ENCODE measurements at regions not wholly inside any gene's neighbourhood (a gene's known extent, or its start where the extent isn't known, plus 50 kb on each side); places are given as distances from the start of the nearest gene placed in this dataset.

GRCh38 chr6:14754751-14755513 is 490.9 kb upstream of the JARID2 start:
- DNase-seq (ENCODE audit: low read depth, low spot score) = no peak
- Histone ChIP-seq H4K20me1 (ENCODE audit: insufficient read depth) (no peaks in the 10 kb centered on the region), H2AFZ (ENCODE audit: low read depth, low read length, poor library complexity, severe bottlenecking) (no peak overlapping the region), H3K9me3 (ENCODE audit: control insufficient read depth in 1 of 2, insufficient read depth in 1 of 2, low read depth in 1 of 2, low read length in 2 of 2) (no peaks in the 10 kb centered on the region), H3K27ac (ENCODE audit: low read depth, low read length) (no peak overlapping the region), H3K4me1 (ENCODE audit: control insufficient read depth in 1 of 2, insufficient read depth in 2 of 2, low read length in 2 of 2) (peaks cover 0 to 3% of the 10 kb centered on the region in 2 experiments; a peak in 1 of 4 replicates), H3K79me2 (ENCODE audit: insufficient read depth, low read length) (no peaks in the 10 kb centered on the region), H3K4me3 (replicated peaks in 1 of 2; ENCODE audit: low read depth in 1 of 2, low read length in 2 of 2) (no peak overlapping the region), H3K9me2 (ENCODE audit: insufficient read depth) (no peaks in the 10 kb centered on the region), H3K27me3 (ENCODE audit: insufficient read depth, low read length) (no peaks in the 10 kb centered on the region), H3K9ac (ENCODE audit: low read length) (no peak overlapping the region), H3K36me3 (ENCODE audit: control insufficient read depth in 1 of 2, insufficient read depth in 2 of 2, low read length in 2 of 2) (no peaks in the 10 kb centered on the region), H3K4me2 (ENCODE audit: low read length) (no peak overlapping the region)
- no peak for ATAC-seq
- POLR2A ChIA-PET = no interaction called here
- CTCF ChIA-PET = no interaction called here
- BruUV-seq (replicated peaks) = no TSS peak
- intact Hi-C loops (cut with micrococcal nuclease) = no loop called here
- RAD21 ChIA-PET (ENCODE audit: low non-redundant PET in 1 of 2, low total read pairs in 2 of 2, uncharacterized antibody in 2 of 2, unreplicated experiment in 2 of 2) = no interaction called here
- TF ChIP-seq JUND (IDR thresholded peaks at IDR 0.05) = no peak
- TF ChIP-seq, protein P1, sequence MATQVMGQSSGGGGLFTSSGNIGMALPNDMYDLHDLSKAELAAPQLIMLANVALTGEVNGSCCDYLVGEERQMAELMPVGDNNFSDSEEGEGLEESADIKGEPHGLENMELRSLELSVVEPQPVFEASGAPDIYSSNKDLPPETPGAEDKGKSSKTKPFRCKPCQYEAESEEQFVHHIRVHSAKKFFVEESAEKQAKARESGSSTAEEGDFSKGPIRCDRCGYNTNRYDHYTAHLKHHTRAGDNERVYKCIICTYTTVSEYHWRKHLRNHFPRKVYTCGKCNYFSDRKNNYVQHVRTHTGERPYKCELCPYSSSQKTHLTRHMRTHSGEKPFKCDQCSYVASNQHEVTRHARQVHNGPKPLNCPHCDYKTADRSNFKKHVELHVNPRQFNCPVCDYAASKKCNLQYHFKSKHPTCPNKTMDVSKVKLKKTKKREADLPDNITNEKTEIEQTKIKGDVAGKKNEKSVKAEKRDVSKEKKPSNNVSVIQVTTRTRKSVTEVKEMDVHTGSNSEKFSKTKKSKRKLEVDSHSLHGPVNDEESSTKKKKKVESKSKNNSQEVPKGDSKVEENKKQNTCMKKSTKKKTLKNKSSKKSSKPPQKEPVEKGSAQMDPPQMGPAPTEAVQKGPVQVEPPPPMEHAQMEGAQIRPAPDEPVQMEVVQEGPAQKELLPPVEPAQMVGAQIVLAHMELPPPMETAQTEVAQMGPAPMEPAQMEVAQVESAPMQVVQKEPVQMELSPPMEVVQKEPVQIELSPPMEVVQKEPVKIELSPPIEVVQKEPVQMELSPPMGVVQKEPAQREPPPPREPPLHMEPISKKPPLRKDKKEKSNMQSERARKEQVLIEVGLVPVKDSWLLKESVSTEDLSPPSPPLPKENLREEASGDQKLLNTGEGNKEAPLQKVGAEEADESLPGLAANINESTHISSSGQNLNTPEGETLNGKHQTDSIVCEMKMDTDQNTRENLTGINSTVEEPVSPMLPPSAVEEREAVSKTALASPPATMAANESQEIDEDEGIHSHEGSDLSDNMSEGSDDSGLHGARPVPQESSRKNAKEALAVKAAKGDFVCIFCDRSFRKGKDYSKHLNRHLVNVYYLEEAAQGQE (IDR thresholded peaks at IDR 0.05; ENCODE audit: low read depth) = no peak
- no peak for TF ChIP-seq TCF7L2 (IDR thresholded peaks at IDR 0.05; ENCODE audit: borderline replicate concordance, extremely low read depth, insufficient read depth, insufficient read length)
- TF ChIP-seq POLR2A (IDR thresholded peaks at IDR 0.05; ENCODE audit: borderline replicate concordance, extremely low read depth, insufficient read depth, insufficient read length) = no peak

GRCh38 chr6:14756340-14756739 is 489.5 kb upstream of the JARID2 start:
- Histone ChIP-seq H3K4me3 (replicated peaks in 1 of 2; ENCODE audit: low read depth in 1 of 2, low read length in 2 of 2) (no peak overlapping the region), H2AFZ (ENCODE audit: low read depth, low read length, poor library complexity, severe bottlenecking) (no peak overlapping the region), H3K27me3 (ENCODE audit: insufficient read depth, low read length) (no peaks in the 10 kb centered on the region), H3K9me3 (ENCODE audit: control insufficient read depth in 1 of 2, insufficient read depth in 1 of 2, low read depth in 1 of 2, low read length in 2 of 2) (no peaks in the 10 kb centered on the region), H3K4me1 (ENCODE audit: control insufficient read depth in 1 of 2, insufficient read depth in 2 of 2, low read length in 2 of 2) (peaks cover 0 to 3% of the 10 kb centered on the region in 2 experiments; a peak in 1 of 4 replicates), H3K9me2 (ENCODE audit: insufficient read depth) (no peaks in the 10 kb centered on the region), H3K4me2 (ENCODE audit: low read length) (no peak overlapping the region), H3K79me2 (ENCODE audit: insufficient read depth, low read length) (no peaks in the 10 kb centered on the region), H3K36me3 (ENCODE audit: control insufficient read depth in 1 of 2, insufficient read depth in 2 of 2, low read length in 2 of 2) (no peaks in the 10 kb centered on the region), H4K20me1 (ENCODE audit: insufficient read depth) (no peaks in the 10 kb centered on the region), H3K9ac (ENCODE audit: low read length) (no peak overlapping the region), H3K27ac (ENCODE audit: low read depth, low read length) (no peak overlapping the region)
- ATAC-seq (no peak), DNase-seq (ENCODE audit: low read depth, low spot score) (no peak)
- RAD21 ChIA-PET (ENCODE audit: low non-redundant PET in 1 of 2, low total read pairs in 2 of 2, uncharacterized antibody in 2 of 2, unreplicated experiment in 2 of 2) = no interaction called here
- intact Hi-C loops (cut with micrococcal nuclease) = no loop called here
- CTCF ChIA-PET = no interaction called here
- POLR2A ChIA-PET = no interaction called here
- BruUV-seq (replicated peaks) = no TSS peak
- TF ChIP-seq FOSL1 (IDR thresholded peaks at IDR 0.05; ENCODE audit: low read depth) (no peak), SIN3A (IDR thresholded peaks at IDR 0.05; ENCODE audit: low read depth) (no peak), EZH2phosphoT487 (IDR thresholded peaks at IDR 0.05; ENCODE audit: borderline replicate concordance) (no peak), ELF1 (IDR thresholded peaks at IDR 0.05; ENCODE audit: borderline replicate concordance, low read depth) (no peak), POLR2A (IDR thresholded peaks at IDR 0.05; ENCODE audit: borderline replicate concordance, extremely low read depth, insufficient read depth, insufficient read length) (no peak), RAD21 (IDR thresholded peaks at IDR 0.05; ENCODE audit: low read depth) (no peak)
- TF ChIP-seq, protein P2, sequence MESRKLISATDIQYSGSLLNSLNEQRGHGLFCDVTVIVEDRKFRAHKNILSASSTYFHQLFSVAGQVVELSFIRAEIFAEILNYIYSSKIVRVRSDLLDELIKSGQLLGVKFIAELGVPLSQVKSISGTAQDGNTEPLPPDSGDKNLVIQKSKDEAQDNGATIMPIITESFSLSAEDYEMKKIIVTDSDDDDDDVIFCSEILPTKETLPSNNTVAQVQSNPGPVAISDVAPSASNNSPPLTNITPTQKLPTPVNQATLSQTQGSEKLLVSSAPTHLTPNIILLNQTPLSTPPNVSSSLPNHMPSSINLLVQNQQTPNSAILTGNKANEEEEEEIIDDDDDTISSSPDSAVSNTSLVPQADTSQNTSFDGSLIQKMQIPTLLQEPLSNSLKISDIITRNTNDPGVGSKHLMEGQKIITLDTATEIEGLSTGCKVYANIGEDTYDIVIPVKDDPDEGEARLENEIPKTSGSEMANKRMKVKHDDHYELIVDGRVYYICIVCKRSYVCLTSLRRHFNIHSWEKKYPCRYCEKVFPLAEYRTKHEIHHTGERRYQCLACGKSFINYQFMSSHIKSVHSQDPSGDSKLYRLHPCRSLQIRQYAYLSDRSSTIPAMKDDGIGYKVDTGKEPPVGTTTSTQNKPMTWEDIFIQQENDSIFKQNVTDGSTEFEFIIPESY (IDR thresholded peaks at IDR 0.05; ENCODE audit: extremely low read depth, insufficient replicate concordance, low read length) = no peak

All from HCT116 (cell line).